PC-9 (cell line): ENCODE measurements at regions not wholly inside any gene's neighbourhood (a gene's known extent, or its start where the extent isn't known, plus 50 kb on each side); places are given as distances from the start of the nearest gene placed in this dataset.

Experiments
- CTCF ChIP-seq: fragments of 200-600 bp; sonication (generic); conservative IDR thresholded peaks from 2 replicates; pipeline ENCODE4 v1.6.1; 2017; ENCODE audit warnings: mixed run types, antibody characterized with exemption, mild to moderate bottlenecking, moderate library complexity
- EZH2 ChIP-seq: fragments of 200-600 bp; sonication (generic); IDR thresholded peaks from 2 replicates; pipeline ENCODE4 v1.8.0; 2017; ENCODE audit warnings: antibody characterized with exemption, low read depth

- no peak for TF ChIP-seq CTCF
- TF ChIP-seq EZH2, result no peak
Measured at GRCh38 chr4:79044141-79044659, 105.0 kb upstream of the PAQR3 start.
